ENCODE measurements at regions not wholly inside any gene's neighbourhood (a gene's known extent, or its start where the extent isn't known, plus 50 kb on each side); places are given as distances from the start of the nearest gene placed in this dataset.

- Histone ChIP-seq H3F3A (ENCODE audit: insufficient read depth, low read length) (no peaks in the 10 kb centered on the region), H4K20me1 (ENCODE audit: insufficient read depth, low read length) (no peaks in the 10 kb centered on the region), H2AFZ (ENCODE audit: low read length) (no peak overlapping the region), H3K9me2 (replicated peaks; ENCODE audit: insufficient read depth, low read length) (no peaks in the 10 kb centered on the region), H3K4me1 (ENCODE audit: low read length) (no peaks in the 10 kb centered on the region), H3K27me3 (replicated peaks; ENCODE audit: insufficient read depth, low read length) (peaks cover 50% of the 10 kb centered on the region), H3K9ac (ENCODE audit: low read length) (no peak overlapping the region), H3K9me3 (replicated peaks; ENCODE audit: insufficient read depth, low read length) (no peaks in the 10 kb centered on the region), H3K79me2 (ENCODE audit: low read length) (no peaks in the 10 kb centered on the region), H3K4me2 (ENCODE audit: low read depth, low read length) (no peak overlapping the region), H3K27ac (ENCODE audit: low read length) (no peak overlapping the region), H3K36me3 (replicated peaks; ENCODE audit: insufficient read depth, low read length) (no peaks in the 10 kb centered on the region), H3K4me3 (ENCODE audit: low read length) (no peak overlapping the region)
- no peak for DNase-seq
- no peak for TF ChIP-seq EZH2 (optimal IDR thresholded peaks at IDR 0.05; ENCODE audit: low read depth, low read length)
- TF ChIP-seq CTCF (IDR thresholded peaks at IDR 0.05; ENCODE audit: low read length), result no peak
- TF ChIP-seq EZH2phosphoT487 (IDR thresholded peaks at IDR 0.05; ENCODE audit: low read length), result no peak
These were observed 87.3 kb upstream of the DIO3 start for GRCh38 chr14:101473795-101474562.

DNA sequence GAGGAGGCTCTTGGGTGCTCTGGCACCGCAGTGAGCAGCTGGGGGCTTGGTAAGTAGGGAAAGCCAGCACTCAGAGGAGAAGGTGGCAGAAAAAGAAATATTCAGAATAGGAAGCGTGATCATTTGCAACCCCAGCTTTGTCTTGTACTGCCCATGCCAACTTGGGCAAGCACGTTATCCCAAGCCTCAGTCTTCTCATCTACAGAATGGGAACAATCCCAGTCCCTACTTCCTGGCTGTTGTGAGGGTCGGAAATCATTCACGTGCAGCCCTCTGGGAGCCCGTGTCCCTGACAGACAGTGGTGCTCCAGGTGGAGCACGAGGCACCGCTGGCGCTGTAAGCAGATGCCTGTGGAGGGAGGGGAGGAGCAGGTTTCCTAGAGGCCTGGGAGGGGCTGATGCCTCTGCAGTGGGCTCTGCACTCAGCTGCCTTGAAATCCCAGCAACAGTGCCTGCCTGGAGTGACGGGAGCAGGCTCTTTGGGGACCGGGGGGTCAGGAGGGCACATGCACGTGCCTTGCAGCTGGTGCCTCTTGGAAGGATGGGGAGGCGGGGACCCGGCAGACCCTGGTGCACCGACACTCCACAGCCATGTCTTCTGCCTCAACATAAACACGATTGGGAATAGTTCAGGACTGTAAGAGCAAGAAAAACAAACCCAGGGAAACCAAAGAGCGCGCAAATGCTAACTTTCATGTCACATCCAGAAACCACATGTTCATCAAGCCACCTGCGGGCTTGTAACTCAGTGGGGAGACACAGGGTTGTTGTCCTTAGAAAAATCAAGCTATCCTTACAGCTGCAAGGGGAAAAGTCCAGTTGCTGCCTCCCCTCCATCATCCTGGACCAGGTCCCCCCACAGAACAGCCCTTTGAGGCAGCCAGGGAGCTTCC, 86.5 kb upstream of the DIO3 start:
- Histone ChIP-seq H3K4me1 (ENCODE audit: low read length) (no peaks in the 10 kb centered on the region), H3K9ac (ENCODE audit: low read length) (no peak overlapping the region), H3F3A (ENCODE audit: insufficient read depth, low read length) (no peaks in the 10 kb centered on the region), H3K36me3 (replicated peaks; ENCODE audit: insufficient read depth, low read length) (no peaks in the 10 kb centered on the region), H3K9me2 (replicated peaks; ENCODE audit: insufficient read depth, low read length) (no peaks in the 10 kb centered on the region), H4K20me1 (ENCODE audit: insufficient read depth, low read length) (no peaks in the 10 kb centered on the region), H3K9me3 (replicated peaks; ENCODE audit: insufficient read depth, low read length) (no peaks in the 10 kb centered on the region), H3K4me3 (ENCODE audit: low read length) (no peak overlapping the region), H2AFZ (ENCODE audit: low read length) (no peak overlapping the region), H3K27me3 (replicated peaks; ENCODE audit: insufficient read depth, low read length) (peaks cover 57% of the 10 kb centered on the region), H3K4me2 (ENCODE audit: low read depth, low read length) (no peak overlapping the region), H3K27ac (ENCODE audit: low read length) (no peak overlapping the region), H3K79me2 (ENCODE audit: low read length) (no peaks in the 10 kb centered on the region)
- TF ChIP-seq EZH2phosphoT487 (IDR thresholded peaks at IDR 0.05; ENCODE audit: low read length) (no peak), EZH2 (optimal IDR thresholded peaks at IDR 0.05; ENCODE audit: low read depth, low read length) (no peak), CTCF (IDR thresholded peaks at IDR 0.05; ENCODE audit: low read length) (no peak)
- no peak for DNase-seq

- Histone ChIP-seq H3K4me3 (ENCODE audit: low read length) (no peak overlapping the region), H3K9me3 (replicated peaks; ENCODE audit: insufficient read depth, low read length) (no peaks in the 10 kb centered on the region), H3K27me3 (replicated peaks; ENCODE audit: insufficient read depth, low read length) (peaks cover 63% of the 10 kb centered on the region), H3F3A (ENCODE audit: insufficient read depth, low read length) (no peaks in the 10 kb centered on the region), H4K20me1 (ENCODE audit: insufficient read depth, low read length) (no peaks in the 10 kb centered on the region), H2AFZ (ENCODE audit: low read length) (no peak overlapping the region), H3K9me2 (replicated peaks; ENCODE audit: insufficient read depth, low read length) (no peaks in the 10 kb centered on the region), H3K9ac (ENCODE audit: low read length) (no peak overlapping the region), H3K27ac (ENCODE audit: low read length) (no peak overlapping the region), H3K4me1 (ENCODE audit: low read length) (no peaks in the 10 kb centered on the region), H3K36me3 (replicated peaks; ENCODE audit: insufficient read depth, low read length) (no peaks in the 10 kb centered on the region), H3K79me2 (ENCODE audit: low read length) (no peaks in the 10 kb centered on the region), H3K4me2 (ENCODE audit: low read depth, low read length) (no peak overlapping the region)
- TF ChIP-seq EZH2phosphoT487 (IDR thresholded peaks at IDR 0.05; ENCODE audit: low read length), result no peak
- no peak for TF ChIP-seq EZH2 (optimal IDR thresholded peaks at IDR 0.05; ENCODE audit: low read depth, low read length)
- no peak for TF ChIP-seq CTCF (IDR thresholded peaks at IDR 0.05; ENCODE audit: low read length)
- DNase-seq, result no peak
These were observed 85.6 kb upstream of the DIO3 start for GRCh38 chr14:101475456-101476257.

Data from MM.1S (cell line).